ENCODE measurements at regions not wholly inside any gene's neighbourhood (a gene's known extent, or its start where the extent isn't known, plus 50 kb on each side); places are given as distances from the start of the nearest gene placed in this dataset.

GRCh38 chr2:150019063-150019462 lies 431.5 kb upstream of the MMADHC start:
- no peak for DNase-seq

GRCh38 chr2:150012986-150013385 lies 425.4 kb upstream of the MMADHC start:
- DNase-seq: no peak

GRCh38 chr2:150011161-150011730 lies 423.7 kb upstream of the MMADHC start:
- no peak for DNase-seq

GRCh38 chr2:150008901-150009300 lies 421.3 kb upstream of the MMADHC start:
- DNase-seq: no peak

GRCh38 chr2:150007815-150008430 lies 420.3 kb upstream of the MMADHC start:
- no peak for DNase-seq

- DNase-seq: no peak
These were observed 419.0 kb upstream of the MMADHC start for GRCh38 chr2:150006591-150006990.

- no peak for DNase-seq
These were observed 416.0 kb upstream of the MMADHC start for GRCh38 chr2:150003544-150003943.

- DNase-seq: no peak
These were observed 414.2 kb upstream of the MMADHC start for GRCh38 chr2:150001788-150002187.

GRCh38 chr2:149996901-149997300 lies 409.3 kb upstream of the MMADHC start:
- DNase-seq: no peak

GRCh38 chr2:149994057-149994728 lies 406.6 kb upstream of the MMADHC start:
- DNase-seq: no peak

- no peak for DNase-seq
These were observed 405.7 kb upstream of the MMADHC start for GRCh38 chr2:149993316-149993715.

- no peak for DNase-seq
These were observed 404.0 kb upstream of the MMADHC start for GRCh38 chr2:149991576-149991975.

GRCh38 chr2:149990965-149991364 lies 403.4 kb upstream of the MMADHC start:
- DNase-seq: no peak

- no peak for DNase-seq
These were observed 402.0 kb upstream of the MMADHC start for GRCh38 chr2:149989447-149990063.

GRCh38 chr2:149988361-149988760 lies 400.8 kb upstream of the MMADHC start:
- DNase-seq: no peak

- no peak for DNase-seq
These were observed 399.3 kb upstream of the MMADHC start for GRCh38 chr2:149986861-149987260.

- DNase-seq: no peak
These were observed 396.7 kb upstream of the MMADHC start for GRCh38 chr2:149984311-149984710.

GRCh38 chr2:149972066-149972465 lies 384.5 kb upstream of the MMADHC start:
- peak in 5 of 56 donors; percentile 1 to 16 (median 2) for DNase-seq

GRCh38 chr2:149954981-149955600 lies 367.5 kb upstream of the MMADHC start:
- DNase-seq: no peak

- no peak for DNase-seq
These were observed 366.1 kb upstream of the MMADHC start for GRCh38 chr2:149953627-149954026.

- DNase-seq: no peak
These were observed 343.9 kb upstream of the MMADHC start for GRCh38 chr2:149931486-149931885.

- DNase-seq: no peak
These were observed 340.4 kb upstream of the MMADHC start for GRCh38 chr2:149928011-149928410.

Data from amygdala (tissue), 56 donors.